GM23248 (cell line): ENCODE measurements at regions not wholly inside any gene's neighbourhood (a gene's known extent, or its start where the extent isn't known, plus 50 kb on each side); places are given as distances from the start of the nearest gene placed in this dataset.

ENCODE experiments used
- EZH2 ChIP-seq: fragments of 200-600 bp; sonication (generic); IDR thresholded peaks from 2 replicates; pipeline ENCODE4 v1.6.1; 2018; ENCODE audit warnings: antibody characterized with exemption, mild to moderate bottlenecking; ENCODE audit not compliant: insufficient read depth, poor library complexity, severe bottlenecking
- EZH2phosphoT487 ChIP-seq: fragments of 200-600 bp; sonication (generic); IDR thresholded peaks from 2 replicates; pipeline ENCODE4 v1.6.1; 2018; ENCODE audit warnings: antibody characterized with exemption, moderate library complexity, mild to moderate bottlenecking, low read depth; ENCODE audit not compliant: insufficient read depth

DNA sequence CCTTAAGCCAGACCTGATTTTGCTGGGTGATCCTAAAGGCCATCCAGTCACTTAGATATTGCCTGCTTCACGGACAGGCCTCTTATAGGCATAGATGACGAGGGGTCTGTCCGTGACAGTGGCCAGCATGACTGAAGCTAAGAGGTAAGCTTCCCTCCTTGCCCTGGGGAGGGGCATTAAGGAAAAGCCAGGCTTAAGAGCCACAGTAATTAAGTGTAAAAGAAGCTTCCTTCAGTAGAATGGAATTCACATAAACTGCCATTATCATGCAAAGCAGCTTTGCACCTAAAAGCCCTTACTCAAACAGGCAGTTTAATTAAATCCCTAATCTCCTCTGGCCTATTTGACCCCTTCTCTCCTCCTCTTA, 99.4 kb upstream of the PKDCC start:
- TF ChIP-seq EZH2 (no peak), EZH2phosphoT487 (no peak)
